ENCODE measurements at regions not wholly inside any gene's neighbourhood (a gene's known extent, or its start where the extent isn't known, plus 50 kb on each side); places are given as distances from the start of the nearest gene placed in this dataset.
A peak's percentile ranks its signal among the peaks of the same experiment; 100 is the strongest.

DNA sequence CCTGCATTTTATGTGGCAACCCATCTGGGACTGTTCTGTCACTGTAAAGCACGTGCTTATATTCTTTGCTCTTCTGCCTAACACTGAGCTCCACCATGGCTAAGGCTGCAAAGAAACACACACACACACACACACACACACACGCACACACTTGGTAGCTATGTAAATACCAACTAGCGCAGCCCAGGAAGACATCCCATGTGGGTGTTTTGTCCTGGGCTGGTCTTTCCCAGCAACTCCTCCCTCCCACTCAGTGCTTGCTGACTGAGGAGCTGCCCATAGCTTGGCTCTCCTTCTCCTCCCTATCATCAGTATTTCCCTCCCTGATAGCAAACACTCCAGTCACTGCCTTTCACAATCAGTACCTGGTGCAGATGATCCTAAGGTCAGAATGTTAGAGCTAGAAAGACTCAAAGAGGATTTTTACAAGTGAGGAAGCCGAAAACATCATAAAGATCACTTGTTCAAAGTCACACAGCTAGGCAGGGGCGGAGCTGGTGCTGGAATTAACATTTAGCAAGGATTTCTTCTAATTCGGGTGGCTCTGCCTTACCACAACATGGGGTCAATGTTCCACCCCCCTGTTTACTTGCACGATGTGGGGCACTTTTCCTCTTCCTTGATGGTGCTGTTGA is 377.1 kb upstream of the TBL1XR1 start:
- ChIA-PET CTCF (interaction anchor here (0.7 kb wide), 1 partner anchor 523 kb away, joined by 4 read pairs; no protein-coding TSS in a partner anchor), POLR2A (interaction anchor here (0.6 kb wide), 2 partner anchors 506 to 547 kb away, joined by 3 read pairs; no protein-coding TSS in a partner anchor)
- H3K4me1 ChIP-seq = no peaks in the 10 kb centered on the region; the same call in 1 of the 2 replicates
- H3K4me1 Mint-ChIP-seq (ENCODE audit: low read depth, unreplicated experiment) = peaks cover 13% of the 10 kb centered on the region
- H3K27ac Mint-ChIP-seq (ENCODE audit: unreplicated experiment) = peak overlapping the region; percentile 87
- no peaks in the 10 kb centered on the region for H3K36me3 ChIP-seq (ENCODE audit: control insufficient read depth, insufficient read depth, low read length)
- no peaks in the 10 kb centered on the region for H3K27me3 ChIP-seq (replicated peaks; ENCODE audit: control insufficient read depth, insufficient read depth, low read length)
- no peaks in the 10 kb centered on the region for H3K27me3 Mint-ChIP-seq (ENCODE audit: insufficient read depth, unreplicated experiment)
- intact Hi-C loops (cut with micrococcal nuclease; ENCODE audit: unreplicated experiment) = loop anchor here (1.0 kb wide), 1 partner anchor 25 kb away; no protein-coding TSS in a partner anchor
- peak; percentile 72 to 80 for DNase-seq
- TF ChIP-seq, protein P1, sequence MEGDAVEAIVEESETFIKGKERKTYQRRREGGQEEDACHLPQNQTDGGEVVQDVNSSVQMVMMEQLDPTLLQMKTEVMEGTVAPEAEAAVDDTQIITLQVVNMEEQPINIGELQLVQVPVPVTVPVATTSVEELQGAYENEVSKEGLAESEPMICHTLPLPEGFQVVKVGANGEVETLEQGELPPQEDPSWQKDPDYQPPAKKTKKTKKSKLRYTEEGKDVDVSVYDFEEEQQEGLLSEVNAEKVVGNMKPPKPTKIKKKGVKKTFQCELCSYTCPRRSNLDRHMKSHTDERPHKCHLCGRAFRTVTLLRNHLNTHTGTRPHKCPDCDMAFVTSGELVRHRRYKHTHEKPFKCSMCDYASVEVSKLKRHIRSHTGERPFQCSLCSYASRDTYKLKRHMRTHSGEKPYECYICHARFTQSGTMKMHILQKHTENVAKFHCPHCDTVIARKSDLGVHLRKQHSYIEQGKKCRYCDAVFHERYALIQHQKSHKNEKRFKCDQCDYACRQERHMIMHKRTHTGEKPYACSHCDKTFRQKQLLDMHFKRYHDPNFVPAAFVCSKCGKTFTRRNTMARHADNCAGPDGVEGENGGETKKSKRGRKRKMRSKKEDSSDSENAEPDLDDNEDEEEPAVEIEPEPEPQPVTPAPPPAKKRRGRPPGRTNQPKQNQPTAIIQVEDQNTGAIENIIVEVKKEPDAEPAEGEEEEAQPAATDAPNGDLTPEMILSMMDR (IDR thresholded peaks at IDR 0.05; ENCODE audit: insufficient read depth in 1 of 2, low read depth in 1 of 2, low read length in 1 of 2, severe bottlenecking in 1 of 2, unreplicated experiment in 1 of 2) = no peak
- peak overlapping the region; percentile 49 for H3K4me3 Mint-ChIP-seq (ENCODE audit: unreplicated experiment)
- H3K36me3 Mint-ChIP-seq (ENCODE audit: insufficient read depth, unreplicated experiment) = no peaks in the 10 kb centered on the region
- BruUV-seq (replicated peaks) = no TSS peak
- no peaks in the 10 kb centered on the region for H3K9me3 ChIP-seq
- no peak overlapping the region for H3K4me3 ChIP-seq (ENCODE audit: low read depth, low read length)
- H3K9me3 Mint-ChIP-seq (ENCODE audit: unreplicated experiment) = no peaks in the 10 kb centered on the region

DNA sequence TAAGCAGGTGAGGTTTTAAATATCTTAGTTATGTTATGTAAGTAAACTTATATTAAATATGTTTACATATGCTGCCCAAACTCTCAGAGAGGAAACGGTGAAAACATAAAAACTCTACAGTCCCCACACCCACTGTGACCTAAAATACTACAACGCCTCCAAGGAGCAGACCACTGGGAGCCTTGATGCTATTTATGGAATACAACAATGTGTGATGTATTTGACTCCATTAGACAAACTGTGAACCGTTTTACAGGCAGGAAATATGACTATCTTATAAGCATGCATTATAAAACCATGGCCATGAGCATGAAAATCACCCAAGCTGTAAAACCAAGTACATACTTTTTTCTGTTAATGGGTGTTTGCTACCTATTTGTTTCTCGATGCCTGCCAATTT is 379.5 kb upstream of the TBL1XR1 start:
- H3K4me3 Mint-ChIP-seq (ENCODE audit: unreplicated experiment) = no peak overlapping the region
- peaks cover 13% of the 10 kb centered on the region for H3K4me1 Mint-ChIP-seq (ENCODE audit: low read depth, unreplicated experiment)
- ChIA-PET CTCF (no interaction called here), POLR2A (no interaction called here)
- H3K27me3 Mint-ChIP-seq (ENCODE audit: insufficient read depth, unreplicated experiment) = no peaks in the 10 kb centered on the region
- Histone ChIP-seq H3K4me1 (no peaks in the 10 kb centered on the region; the same call in 1 of the 2 replicates), H3K27me3 (replicated peaks; ENCODE audit: control insufficient read depth, insufficient read depth, low read length) (no peaks in the 10 kb centered on the region), H3K4me3 (ENCODE audit: low read depth, low read length) (no peak overlapping the region), H3K36me3 (ENCODE audit: control insufficient read depth, insufficient read depth, low read length) (no peaks in the 10 kb centered on the region), H3K9me3 (no peaks in the 10 kb centered on the region)
- no peaks in the 10 kb centered on the region for H3K9me3 Mint-ChIP-seq (ENCODE audit: unreplicated experiment)
- no peaks in the 10 kb centered on the region for H3K36me3 Mint-ChIP-seq (ENCODE audit: insufficient read depth, unreplicated experiment)
- TF ChIP-seq, protein P1 (IDR thresholded peaks at IDR 0.05; ENCODE audit: insufficient read depth in 1 of 2, low read depth in 1 of 2, low read length in 1 of 2, severe bottlenecking in 1 of 2, unreplicated experiment in 1 of 2) = no peak
- H3K27ac Mint-ChIP-seq (ENCODE audit: unreplicated experiment) = no peak overlapping the region
- DNase-seq = no peak
- BruUV-seq (replicated peaks) = no TSS peak
- intact Hi-C loops (cut with micrococcal nuclease; ENCODE audit: unreplicated experiment) = no loop called here

DNA sequence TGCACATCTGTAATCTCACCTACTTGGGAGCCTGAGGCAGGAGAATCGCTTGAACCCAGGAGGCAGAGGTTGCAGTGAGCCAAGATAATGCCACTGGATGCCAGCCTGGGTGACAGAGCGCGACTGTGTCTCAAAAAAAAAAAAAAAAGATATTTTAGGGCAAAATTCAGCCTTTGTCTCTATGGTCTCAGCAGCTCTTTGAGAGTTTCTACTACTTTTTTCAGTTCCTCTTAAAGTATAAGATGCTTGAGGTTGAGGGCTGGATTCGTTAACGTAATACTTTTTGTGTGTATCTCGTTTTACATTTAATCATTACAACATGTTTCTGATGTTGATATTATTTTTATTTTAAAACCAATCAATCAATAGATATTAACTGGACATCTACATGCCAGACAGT is 381.2 kb upstream of the TBL1XR1 start:
- no peaks in the 10 kb centered on the region for H3K9me3 ChIP-seq
- no peaks in the 10 kb centered on the region for H3K27me3 ChIP-seq (replicated peaks; ENCODE audit: control insufficient read depth, insufficient read depth, low read length)
- Mint-ChIP-seq H3K4me1 (ENCODE audit: low read depth, unreplicated experiment) (peaks cover 13% of the 10 kb centered on the region), H3K27ac (ENCODE audit: unreplicated experiment) (no peak overlapping the region), H3K4me3 (ENCODE audit: unreplicated experiment) (no peak overlapping the region), H3K27me3 (ENCODE audit: insufficient read depth, unreplicated experiment) (no peaks in the 10 kb centered on the region), H3K36me3 (ENCODE audit: insufficient read depth, unreplicated experiment) (no peaks in the 10 kb centered on the region), H3K9me3 (ENCODE audit: unreplicated experiment) (no peaks in the 10 kb centered on the region)
- TF ChIP-seq, protein P1 (IDR thresholded peaks at IDR 0.05; ENCODE audit: insufficient read depth in 1 of 2, low read depth in 1 of 2, low read length in 1 of 2, severe bottlenecking in 1 of 2, unreplicated experiment in 1 of 2) = no peak
- H3K4me1 ChIP-seq = no peaks in the 10 kb centered on the region; the same call in 1 of the 2 replicates
- CTCF ChIA-PET = no interaction called here
- intact Hi-C loops (cut with micrococcal nuclease; ENCODE audit: unreplicated experiment) = no loop called here
- DNase-seq = no peak
- POLR2A ChIA-PET = no interaction called here
- BruUV-seq (replicated peaks) = no TSS peak
- no peaks in the 10 kb centered on the region for H3K36me3 ChIP-seq (ENCODE audit: control insufficient read depth, insufficient read depth, low read length)
- H3K4me3 ChIP-seq (ENCODE audit: low read depth, low read length) = no peak overlapping the region

Measured in Caco-2 (cell line).